GM23338 (cell line): ENCODE measurements at regions not wholly inside any gene's neighbourhood (a gene's known extent, or its start where the extent isn't known, plus 50 kb on each side); places are given as distances from the start of the nearest gene placed in this dataset.

ENCODE experiments used
- CREB1 ChIP-seq: fragments of 250-450 bp; sonication (Bioruptor Pico); IDR thresholded peaks from 2 replicates; pipeline ENCODE4 v1.5.0; 2020; ENCODE audit warnings: low read depth, mild to moderate bottlenecking, moderate library complexity
- EZH2 ChIP-seq: fragments of 200-600 bp; sonication (generic); IDR thresholded peaks from one replicate; pipeline ENCODE4 v1.8.0; 2017; ENCODE audit warnings: antibody characterized with exemption, mild to moderate bottlenecking, low read depth; ENCODE audit not compliant: unreplicated experiment
- JUNB ChIP-seq: IDR thresholded peaks from one replicate; pipeline ENCODE4 v1.6.1; 2016; ENCODE audit warnings: antibody characterized with exemption; ENCODE audit not compliant: unreplicated experiment
- POLR2AphosphoS5 ChIP-seq: IDR thresholded peaks from 2 replicates; pipeline ENCODE4 v1.6.1; 2016; ENCODE audit warnings: antibody characterized with exemption, low read depth
- TF ChIP-seq, protein P1 (sequence below), 2 experiments: fragments of 200-600 bp in 1 of 2; sonication (generic) in 1 of 2; conservative IDR thresholded peaks; 2 replicates each; pipeline versions ENCODE4 v1.5.1 to v1.6.1; 2016 to 2017; ENCODE audit warnings: antibody characterized with exemption in 2 of 2, low read depth in 2 of 2, mild to moderate bottlenecking in 2 of 2, moderate library complexity in 1 of 2

DNA sequence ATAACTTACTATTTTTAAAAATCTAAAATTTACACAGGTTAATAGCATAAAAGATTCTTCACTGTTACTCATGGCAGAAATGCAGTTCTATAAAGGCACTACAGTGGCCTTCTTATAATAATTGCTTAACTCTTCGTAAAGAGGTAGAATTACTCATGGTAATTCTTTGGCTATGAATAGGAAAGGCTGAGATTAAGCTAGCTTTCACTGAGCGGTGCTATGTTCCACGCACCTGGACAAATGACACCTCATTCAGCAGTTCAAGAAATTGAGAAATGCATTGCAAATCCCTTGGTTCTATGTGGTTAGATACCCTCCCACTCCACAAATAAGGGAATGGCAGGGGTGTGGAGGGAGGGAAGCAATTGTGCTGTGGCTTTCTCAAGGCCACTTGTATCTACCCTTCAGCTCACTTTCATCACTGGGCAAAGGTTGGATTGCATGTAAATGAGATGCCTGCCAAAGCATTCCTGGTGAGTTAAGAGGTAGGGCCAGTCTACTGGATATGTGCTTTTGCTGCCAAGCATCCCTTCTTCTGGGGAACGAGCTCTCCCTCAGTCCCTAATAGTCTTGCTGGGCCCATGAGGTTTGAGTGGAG is 210.9 kb downstream of the TEX36 start:
- TF ChIP-seq, protein P1, sequence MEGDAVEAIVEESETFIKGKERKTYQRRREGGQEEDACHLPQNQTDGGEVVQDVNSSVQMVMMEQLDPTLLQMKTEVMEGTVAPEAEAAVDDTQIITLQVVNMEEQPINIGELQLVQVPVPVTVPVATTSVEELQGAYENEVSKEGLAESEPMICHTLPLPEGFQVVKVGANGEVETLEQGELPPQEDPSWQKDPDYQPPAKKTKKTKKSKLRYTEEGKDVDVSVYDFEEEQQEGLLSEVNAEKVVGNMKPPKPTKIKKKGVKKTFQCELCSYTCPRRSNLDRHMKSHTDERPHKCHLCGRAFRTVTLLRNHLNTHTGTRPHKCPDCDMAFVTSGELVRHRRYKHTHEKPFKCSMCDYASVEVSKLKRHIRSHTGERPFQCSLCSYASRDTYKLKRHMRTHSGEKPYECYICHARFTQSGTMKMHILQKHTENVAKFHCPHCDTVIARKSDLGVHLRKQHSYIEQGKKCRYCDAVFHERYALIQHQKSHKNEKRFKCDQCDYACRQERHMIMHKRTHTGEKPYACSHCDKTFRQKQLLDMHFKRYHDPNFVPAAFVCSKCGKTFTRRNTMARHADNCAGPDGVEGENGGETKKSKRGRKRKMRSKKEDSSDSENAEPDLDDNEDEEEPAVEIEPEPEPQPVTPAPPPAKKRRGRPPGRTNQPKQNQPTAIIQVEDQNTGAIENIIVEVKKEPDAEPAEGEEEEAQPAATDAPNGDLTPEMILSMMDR (conservative IDR thresholded peaks at IDR 0.05; ENCODE audit: low read depth in 2 of 2) = no peak
- TF ChIP-seq EZH2 (no peak), CREB1 (CRISPR knock-in tag) (no peak), POLR2AphosphoS5 (no peak), JUNB (no peak)
